GOT3 (cell line): ENCODE measurements at regions not wholly inside any gene's neighbourhood (a gene's known extent, or its start where the extent isn't known, plus 50 kb on each side); places are given as distances from the start of the nearest gene placed in this dataset.

Source experiments
- DNase-seq: peaks from one replicate; lab custom pipeline; 2025; ENCODE audit warnings: mixed read lengths; lab: John Stamatoyannopoulos, UW

GRCh38 chr17:73815474-73815873 is 171.2 kb upstream of the SDK2 start:
- DNase-seq = no peak

DNA sequence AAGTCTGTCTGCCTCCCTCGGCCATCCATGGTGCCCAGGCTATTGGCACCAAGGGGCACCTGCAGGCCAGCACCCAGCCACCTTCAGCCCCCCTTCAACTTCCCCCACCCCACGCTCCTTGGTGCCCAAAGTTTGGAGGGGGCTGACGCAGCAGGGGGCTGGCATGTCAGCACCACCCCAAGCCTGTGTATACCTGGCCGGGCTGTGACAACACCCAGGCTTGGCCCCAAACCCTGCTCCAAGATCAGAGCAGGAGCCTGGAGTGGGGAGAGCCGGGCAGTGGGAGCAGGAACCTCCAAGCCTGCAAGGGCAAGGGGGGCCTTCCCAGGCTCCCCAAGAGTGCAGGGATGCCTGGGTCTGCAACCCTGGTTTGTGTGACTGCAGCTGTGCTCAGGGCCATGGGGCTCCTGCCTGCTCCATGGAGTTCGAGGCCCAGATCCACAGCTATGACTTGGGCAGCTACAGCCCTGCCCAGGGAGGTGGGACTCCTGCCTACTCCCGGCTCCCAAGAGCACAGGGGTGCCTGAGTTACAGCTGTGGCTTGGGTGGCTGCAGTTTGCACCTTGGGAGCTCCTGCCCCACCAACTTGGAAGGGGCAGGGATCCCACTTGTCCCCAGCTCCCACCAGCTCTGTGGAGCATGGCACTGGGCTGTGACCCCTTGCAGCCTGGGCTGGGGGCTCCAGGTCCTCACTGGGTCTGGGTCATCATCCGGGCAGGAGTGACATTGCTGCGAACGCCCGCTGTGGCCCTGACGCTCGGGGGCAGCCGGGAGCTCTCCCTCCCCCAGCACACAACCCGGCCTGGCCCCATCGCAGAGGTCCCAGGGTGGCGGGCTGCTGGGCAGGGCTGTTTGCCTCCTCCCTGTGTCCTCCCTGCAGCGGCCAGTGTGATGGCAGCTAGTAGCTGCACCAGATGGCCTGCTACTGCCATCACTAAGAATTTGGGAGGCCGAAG is 175.5 kb upstream of the SDK2 start:
- DNase-seq = no peak

DNA sequence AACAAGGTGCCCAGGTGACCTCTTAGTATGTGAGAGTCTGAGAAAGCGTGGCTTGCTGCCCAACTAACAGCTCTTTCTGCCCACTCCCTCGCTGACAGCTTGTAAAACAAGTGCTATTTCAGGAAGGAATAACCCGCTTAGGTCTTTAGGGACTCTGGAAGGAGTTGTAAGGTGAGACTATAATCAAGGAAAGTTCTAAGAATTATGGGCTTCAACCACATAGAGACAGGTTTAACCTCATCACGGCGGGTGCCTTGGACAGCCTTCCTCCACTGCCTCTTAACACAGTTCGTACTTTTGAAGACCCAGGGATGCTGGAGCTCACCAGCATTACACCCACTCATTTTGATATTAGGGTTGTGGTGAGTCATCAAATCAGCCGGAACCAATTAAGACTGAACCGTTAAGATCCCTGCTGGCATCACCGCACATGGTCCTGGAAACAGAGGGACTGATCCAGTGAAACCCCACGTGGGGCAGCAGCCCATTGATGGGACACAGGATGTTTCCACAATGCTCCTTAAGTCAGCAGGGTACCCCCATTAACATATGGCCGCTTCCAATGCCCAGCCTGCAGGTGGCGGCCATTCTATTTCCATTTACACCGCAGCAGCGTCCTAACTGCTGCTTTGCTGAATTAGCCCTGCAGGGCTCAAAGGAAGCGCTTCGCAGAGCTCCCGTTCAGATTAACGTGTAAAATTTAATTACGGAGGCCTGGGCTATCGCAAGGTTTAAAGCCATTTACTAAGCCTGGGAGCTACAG is 176.6 kb upstream of the SDK2 start:
- no peak for DNase-seq

GRCh38 chr17:73821665-73822064 is 177.4 kb upstream of the SDK2 start:
- no peak for DNase-seq

- no peak for DNase-seq
Measured at GRCh38 chr17:73822371-73822770, 178.1 kb upstream of the SDK2 start.

- DNase-seq = no peak
Measured at GRCh38 chr17:73823684-73824083, 179.4 kb upstream of the SDK2 start.

DNA sequence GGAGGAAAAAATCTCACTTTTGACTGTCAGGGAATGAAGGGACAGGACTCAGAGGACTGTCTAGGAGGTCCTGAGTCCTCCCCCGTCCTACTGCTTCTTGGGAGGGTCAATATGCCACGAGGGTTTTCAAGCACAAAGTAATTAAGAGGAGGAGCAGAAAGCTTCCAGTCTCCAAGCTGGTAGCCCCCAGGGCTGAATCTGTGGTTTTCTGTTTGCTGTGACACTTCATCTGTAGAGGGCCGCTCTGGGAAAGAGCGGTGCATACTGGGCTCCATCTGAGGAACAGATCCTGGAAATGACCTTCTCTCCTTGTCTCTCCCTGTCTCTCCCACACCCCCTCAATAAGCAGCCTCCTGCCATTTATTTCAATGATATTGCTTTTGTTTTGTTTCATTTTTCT is 180.1 kb upstream of the SDK2 start:
- DNase-seq = no peak

GRCh38 chr17:73826181-73826871 is 182.1 kb upstream of the SDK2 start:
- no peak for DNase-seq

DNA sequence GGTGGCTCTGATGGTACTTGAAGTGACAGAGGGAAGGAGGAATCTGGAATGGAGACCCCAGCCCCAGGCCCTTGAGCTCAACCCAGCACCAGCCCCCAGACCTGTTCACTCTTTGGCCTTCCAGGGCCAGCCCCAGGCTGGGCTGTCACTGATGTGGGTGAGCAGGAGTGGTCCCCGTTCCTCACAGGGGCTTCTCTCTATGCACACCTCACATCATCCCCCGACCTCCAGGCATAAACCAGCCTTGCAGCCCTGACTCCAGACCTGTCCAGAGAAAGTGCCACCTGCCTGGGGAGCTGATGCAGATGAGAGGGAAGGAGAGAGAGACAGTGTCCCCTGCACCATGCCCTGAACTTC is 182.6 kb upstream of the SDK2 start:
- DNase-seq = no peak

- no peak for DNase-seq
Measured at GRCh38 chr17:73827627-73828291, 183.5 kb upstream of the SDK2 start.

GRCh38 chr17:73829676-73830280 is 185.5 kb upstream of the SDK2 start:
- no peak for DNase-seq

DNA sequence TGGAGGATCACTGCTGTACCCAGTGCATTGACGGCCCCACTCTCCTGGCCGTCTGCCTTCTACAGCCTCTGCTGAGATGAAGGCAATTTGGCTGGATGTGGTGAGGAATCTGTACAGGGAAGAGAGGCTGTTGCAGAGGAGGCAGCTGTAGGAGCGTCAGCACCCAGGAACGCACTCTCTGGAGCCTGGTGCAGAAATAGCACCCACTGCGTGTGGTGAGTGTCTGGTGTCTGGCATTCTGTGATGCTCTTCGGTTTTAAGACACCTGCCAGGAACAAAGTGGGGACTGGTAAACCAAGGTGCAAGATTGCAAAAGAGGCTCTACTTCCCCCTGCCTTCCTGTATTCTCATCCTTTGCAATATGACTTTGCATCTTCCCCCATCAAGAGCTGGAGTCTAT is 187.5 kb upstream of the SDK2 start:
- no peak for DNase-seq

GRCh38 chr17:73833775-73834488 is 189.7 kb upstream of the SDK2 start:
- no peak for DNase-seq

DNA sequence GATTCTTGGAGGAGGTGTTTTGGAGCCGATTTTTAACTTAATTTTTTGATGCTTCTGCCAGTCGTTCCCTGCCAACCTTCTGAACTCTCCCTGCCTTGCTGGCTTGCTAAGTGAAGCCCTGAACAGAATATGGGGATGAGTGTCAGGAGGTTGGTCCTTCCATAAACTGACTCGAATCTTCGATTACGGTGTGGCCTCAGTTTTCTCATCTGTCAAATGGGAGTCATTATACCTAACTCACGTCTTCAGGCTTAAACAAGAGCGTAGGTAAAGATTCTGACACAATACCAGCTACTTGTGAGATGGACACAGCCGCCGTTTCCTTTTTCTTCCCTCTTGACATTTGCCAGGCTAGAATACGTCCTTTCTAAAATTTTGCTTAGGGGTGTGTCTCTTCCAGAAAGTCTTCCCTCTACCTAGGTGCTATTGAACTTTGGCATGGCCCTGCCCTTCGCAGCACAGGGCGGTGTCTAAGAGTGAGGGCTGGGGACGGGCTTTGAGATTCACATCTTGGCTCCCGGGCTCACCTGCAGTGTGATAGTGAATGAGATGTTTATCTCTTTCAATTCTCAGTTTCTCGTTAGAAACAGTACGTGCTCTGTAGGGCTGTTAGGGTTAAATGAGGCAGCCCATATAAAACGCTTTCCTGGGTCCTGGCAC is 190.6 kb upstream of the SDK2 start:
- DNase-seq = no peak

- no peak for DNase-seq
Measured at GRCh38 chr17:73835605-73836004, 191.4 kb upstream of the SDK2 start.

DNA sequence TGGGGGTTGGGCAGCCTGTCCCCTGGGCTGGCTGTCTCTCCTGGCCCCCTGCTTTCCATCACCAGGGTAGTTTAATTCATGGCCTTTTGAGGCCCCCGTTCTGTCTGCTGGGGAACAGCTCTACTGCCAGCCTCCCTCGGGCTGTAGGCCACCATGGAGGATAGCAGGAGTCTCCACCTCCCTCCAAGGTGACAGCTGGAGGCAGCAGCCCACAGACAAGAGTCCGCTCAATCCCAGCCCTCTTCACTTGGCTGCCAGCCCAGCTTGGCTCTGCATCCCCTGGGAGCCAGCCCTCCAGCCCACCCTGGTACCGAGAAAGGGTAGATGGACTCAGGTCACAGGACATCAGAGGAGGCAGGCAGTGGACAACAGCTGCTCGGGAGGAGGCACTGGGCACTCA is 194.6 kb upstream of the SDK2 start:
- DNase-seq = no peak

DNA sequence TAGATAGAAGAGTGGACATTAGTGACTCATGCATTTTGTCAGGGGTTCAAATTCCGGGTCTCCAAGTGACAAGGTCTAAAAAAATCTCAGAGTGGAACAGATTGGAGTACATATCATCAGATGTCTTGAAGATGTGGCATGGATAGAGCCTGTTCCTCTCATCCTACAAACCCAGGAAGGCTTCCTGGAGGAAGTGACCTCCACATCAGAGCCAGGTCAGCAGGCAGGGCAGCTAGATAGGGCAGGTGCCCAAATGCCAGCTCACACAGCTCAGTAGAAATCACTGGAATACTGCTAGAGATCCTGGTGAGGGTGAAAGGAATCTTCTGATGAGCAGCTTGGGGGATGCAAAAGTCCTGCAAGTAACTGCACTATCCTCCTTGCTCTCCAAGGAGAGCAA is 196.6 kb upstream of the SDK2 start:
- DNase-seq = no peak

DNA sequence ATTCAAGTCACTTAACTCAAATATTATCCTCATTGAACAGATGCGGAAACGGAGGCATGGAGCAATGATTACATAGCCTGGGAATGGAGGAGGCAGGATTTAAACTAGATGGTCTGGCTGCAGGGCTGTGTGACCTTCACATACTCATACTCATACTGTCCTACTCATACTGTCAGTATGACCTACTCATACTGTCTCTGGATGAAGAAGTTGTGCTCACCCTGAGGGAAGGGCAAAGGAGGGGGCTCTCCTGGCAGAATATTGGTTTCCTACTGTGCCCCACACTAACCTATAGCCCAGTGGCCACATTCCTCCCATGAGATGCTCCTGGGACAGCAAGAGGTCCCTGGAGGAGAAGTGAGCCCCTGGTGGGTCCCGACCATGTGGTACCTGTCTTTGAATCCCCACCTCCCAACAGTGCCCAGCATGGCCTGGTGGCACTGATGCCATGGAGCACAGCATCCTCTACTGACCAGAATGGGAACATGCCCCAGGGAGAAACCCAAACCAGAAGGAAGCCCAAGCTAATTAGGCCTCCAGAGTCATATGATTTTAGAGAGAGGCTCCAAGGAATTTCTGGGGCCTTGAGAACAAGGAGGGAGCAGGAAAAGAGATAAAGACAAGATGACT is 197.3 kb upstream of the SDK2 start:
- DNase-seq = no peak

GRCh38 chr17:73847952-73848351 is 203.7 kb upstream of the SDK2 start:
- no peak for DNase-seq

DNA sequence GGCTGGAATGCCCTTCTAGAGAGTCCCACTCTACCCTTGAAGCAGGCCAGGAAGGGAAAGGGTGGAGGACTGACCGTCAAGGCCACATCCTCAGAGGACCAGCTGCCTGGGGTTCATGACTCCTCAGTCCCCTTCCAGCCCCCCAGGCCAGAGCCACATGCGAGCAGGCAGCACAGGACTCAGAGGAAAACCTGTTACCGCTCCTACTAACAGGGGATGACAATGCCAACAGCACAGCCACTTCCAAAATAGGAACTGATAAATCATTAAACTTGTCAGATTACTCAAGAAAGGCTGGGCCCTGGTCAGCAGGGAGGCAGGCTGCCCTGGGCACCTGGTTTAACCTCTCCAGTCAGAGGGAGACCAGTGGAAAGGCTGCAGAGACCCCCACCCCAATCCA is 206.2 kb upstream of the SDK2 start:
- no peak for DNase-seq
